Mucosa of descending colon (tissue), 3 donors: ENCODE measurements at regions not wholly inside any gene's neighbourhood (a gene's known extent, or its start where the extent isn't known, plus 50 kb on each side); places are given as distances from the start of the nearest gene placed in this dataset.

ENCODE experiments used
- ATAC-seq: fragments of 200-7000 bp; cut with Tn5 transposase; one replicate; pipeline ENCODE4 v1.9.1; 2020; ENCODE audit warnings: mild to moderate bottlenecking, moderate library complexity
- DNase-seq, 3 donors: peaks; one replicate each; pipeline ENCODE4 v3.0.0-alpha.2; 2020
- H3K36me3 ChIP-seq: fragments of 200-600 bp; one replicate; pipeline ENCODE4 v1.8.0; 2021; ENCODE audit warnings: low read depth, mild to moderate bottlenecking
- H3K4me1 ChIP-seq: fragments of 200-600 bp; one replicate; pipeline ENCODE4 v1.8.0; 2021; ENCODE audit warnings: low read depth, mild to moderate bottlenecking
- H3K4me3 ChIP-seq: fragments of 200-600 bp; one replicate; pipeline ENCODE4 v1.8.0; 2021; ENCODE audit warnings: mild to moderate bottlenecking
- H3K9me3 ChIP-seq: fragments of 200-600 bp; one replicate; pipeline ENCODE4 v1.8.0; 2021; ENCODE audit warnings: mild to moderate bottlenecking
- intact Hi-C, 2 donors: fragments of 100-400 bp; cut with DNase I in 1 of 2; cut with micrococcal nuclease in 1 of 2; formaldehyde crosslinking; loops; one replicate each; pipeline versions ENCODE4 v1.11.0 to v1.11.1; 2022; cut with DNase I, micrococcal nuclease
- TF ChIP-seq, protein P1 (sequence below): fragments of 200-600 bp; IDR thresholded peaks from one replicate; pipeline ENCODE4 v1.8.0; 2022; ENCODE audit warnings: antibody characterized with exemption, mild to moderate bottlenecking
- donor health status: DM: no; HTN: no; CAD: no; lungs with moderate emphysema.
- donor health status: DM: no; HTN: no; CAD: no.
- donor health status: DM: no; HTN: yes; CAD: no.

- intact Hi-C loops: no loop called here
- TF ChIP-seq, protein P1, sequence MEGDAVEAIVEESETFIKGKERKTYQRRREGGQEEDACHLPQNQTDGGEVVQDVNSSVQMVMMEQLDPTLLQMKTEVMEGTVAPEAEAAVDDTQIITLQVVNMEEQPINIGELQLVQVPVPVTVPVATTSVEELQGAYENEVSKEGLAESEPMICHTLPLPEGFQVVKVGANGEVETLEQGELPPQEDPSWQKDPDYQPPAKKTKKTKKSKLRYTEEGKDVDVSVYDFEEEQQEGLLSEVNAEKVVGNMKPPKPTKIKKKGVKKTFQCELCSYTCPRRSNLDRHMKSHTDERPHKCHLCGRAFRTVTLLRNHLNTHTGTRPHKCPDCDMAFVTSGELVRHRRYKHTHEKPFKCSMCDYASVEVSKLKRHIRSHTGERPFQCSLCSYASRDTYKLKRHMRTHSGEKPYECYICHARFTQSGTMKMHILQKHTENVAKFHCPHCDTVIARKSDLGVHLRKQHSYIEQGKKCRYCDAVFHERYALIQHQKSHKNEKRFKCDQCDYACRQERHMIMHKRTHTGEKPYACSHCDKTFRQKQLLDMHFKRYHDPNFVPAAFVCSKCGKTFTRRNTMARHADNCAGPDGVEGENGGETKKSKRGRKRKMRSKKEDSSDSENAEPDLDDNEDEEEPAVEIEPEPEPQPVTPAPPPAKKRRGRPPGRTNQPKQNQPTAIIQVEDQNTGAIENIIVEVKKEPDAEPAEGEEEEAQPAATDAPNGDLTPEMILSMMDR: no peak
- Histone ChIP-seq H3K4me1 (no peaks in the 10 kb centered on the region), H3K36me3 (no peaks in the 10 kb centered on the region), H3K4me3 (no peak overlapping the region), H3K9me3 (no peaks in the 10 kb centered on the region)
- no peak for DNase-seq
- ATAC-seq: no peak
Observed at GRCh38 chr13:59363947-59364346, 799.8 kb downstream of the DIAPH3 start.

DNA sequence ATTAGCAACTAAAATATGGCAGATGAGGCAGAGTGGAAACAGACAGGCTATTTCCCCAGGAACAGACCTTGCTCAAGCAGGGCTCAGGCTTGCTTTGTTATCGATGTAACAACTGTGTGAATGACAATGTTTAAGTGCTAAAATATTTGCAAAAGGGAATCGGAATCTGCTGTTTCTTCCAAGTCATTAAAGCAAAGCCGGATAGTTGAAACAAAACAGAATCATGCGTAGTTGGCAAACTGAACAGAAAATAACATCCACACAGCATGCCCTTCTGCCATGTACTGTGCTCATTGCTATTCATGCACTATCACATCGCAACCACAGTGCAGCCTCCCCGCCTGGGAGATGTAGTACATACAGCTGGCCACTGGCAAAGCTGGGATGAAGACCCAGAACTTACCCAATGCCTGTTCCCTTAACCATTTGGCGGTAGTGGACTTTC is 799.1 kb downstream of the DIAPH3 start:
- no peaks in the 10 kb centered on the region for H3K4me1 ChIP-seq

DNA sequence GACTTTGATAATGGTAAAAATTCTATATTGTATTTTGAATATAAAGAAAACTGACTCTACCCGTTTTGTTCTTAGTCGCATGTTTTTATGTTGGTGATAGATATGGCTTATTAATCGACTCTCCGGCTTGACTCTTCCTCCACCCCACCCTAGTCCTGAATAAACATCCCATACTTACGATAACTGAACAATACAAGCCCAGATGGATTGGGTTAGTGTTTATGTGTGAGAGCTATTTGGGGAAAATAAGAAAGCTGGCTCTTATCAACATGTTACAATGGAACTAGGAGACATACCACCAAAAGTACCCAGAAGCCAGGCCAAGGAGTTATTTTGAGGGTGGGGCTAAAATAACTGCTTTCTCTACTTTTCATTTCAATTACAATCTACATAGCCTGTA is 796.3 kb downstream of the DIAPH3 start:
- Histone ChIP-seq H3K36me3 (no peaks in the 10 kb centered on the region), H3K4me3 (no peak overlapping the region), H3K9me3 (no peaks in the 10 kb centered on the region), H3K4me1 (no peaks in the 10 kb centered on the region)
- DNase-seq (no peak), ATAC-seq (no peak)
- TF ChIP-seq, protein P1: no peak
- intact Hi-C loops: no loop called here

More for the DNA sequence above, 799.1 kb downstream of the DIAPH3 start:
- Histone ChIP-seq H3K36me3 (no peaks in the 10 kb centered on the region), H3K9me3 (no peaks in the 10 kb centered on the region), H3K4me3 (no peak overlapping the region)
- intact Hi-C loops: no loop called here
- TF ChIP-seq, protein P1: no peak
- no peak for ATAC-seq
- no peak for DNase-seq

DNA sequence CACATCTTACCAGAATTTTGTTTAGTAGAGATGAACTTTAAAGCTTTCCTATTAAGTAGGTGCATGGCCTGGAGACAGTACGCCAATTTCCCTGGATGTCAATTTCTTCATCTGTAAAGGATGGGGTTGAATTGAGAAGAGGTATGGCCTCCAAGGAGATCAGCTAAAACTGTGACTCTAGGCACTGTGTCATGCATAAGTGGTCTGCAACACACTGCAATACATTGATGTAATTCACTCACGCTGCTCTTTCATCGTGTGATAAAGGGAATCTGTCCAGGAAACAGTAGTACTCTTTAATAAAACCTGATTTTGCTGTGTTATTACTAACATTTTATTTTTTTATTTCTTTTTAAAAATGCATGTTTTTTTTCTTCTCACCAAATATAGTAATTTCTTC is 795.8 kb downstream of the DIAPH3 start:
- no peak for ATAC-seq
- Histone ChIP-seq H3K9me3 (no peaks in the 10 kb centered on the region), H3K4me1 (no peaks in the 10 kb centered on the region), H3K4me3 (no peak overlapping the region), H3K36me3 (no peaks in the 10 kb centered on the region)
- intact Hi-C loops: no loop called here
- no peak for DNase-seq
- TF ChIP-seq, protein P1: no peak

DNA sequence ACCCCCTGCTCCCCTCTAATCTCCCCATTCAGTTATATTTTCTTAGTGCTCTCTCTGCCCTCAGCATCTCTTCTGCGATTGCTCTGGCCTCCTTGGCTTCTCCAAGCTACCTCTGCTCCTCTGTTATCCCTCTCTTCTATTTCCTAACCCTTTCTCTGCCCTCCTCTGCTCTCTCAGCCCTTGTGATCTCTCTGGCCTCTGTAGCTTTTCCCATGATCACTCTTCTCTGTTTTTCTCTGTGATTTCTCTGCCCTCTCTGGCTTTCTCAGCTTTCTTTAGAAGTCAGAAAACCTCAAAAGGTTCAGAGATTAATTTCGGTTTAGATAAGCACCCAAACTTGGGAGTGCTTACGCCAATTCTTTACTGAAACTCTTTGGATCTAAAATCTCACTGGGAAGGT is 795.0 kb downstream of the DIAPH3 start:
- Histone ChIP-seq H3K36me3 (no peaks in the 10 kb centered on the region), H3K4me1 (no peaks in the 10 kb centered on the region), H3K9me3 (no peaks in the 10 kb centered on the region), H3K4me3 (no peak overlapping the region)
- DNase-seq (no peak), ATAC-seq (no peak)
- intact Hi-C loops: no loop called here
- TF ChIP-seq, protein P1: no peak

- ATAC-seq (no peak), DNase-seq (no peak)
- Histone ChIP-seq H3K36me3 (no peaks in the 10 kb centered on the region), H3K4me3 (no peak overlapping the region), H3K4me1 (no peaks in the 10 kb centered on the region), H3K9me3 (no peaks in the 10 kb centered on the region)
- intact Hi-C loops: no loop called here
- TF ChIP-seq, protein P1: no peak
Observed at GRCh38 chr13:59371229-59371628, 792.5 kb downstream of the DIAPH3 start.
